ENCODE measurements at regions not wholly inside any gene's neighbourhood (a gene's known extent, or its start where the extent isn't known, plus 50 kb on each side); places are given as distances from the start of the nearest gene placed in this dataset.
"Not testable (repeated sequence)": the region's sequence is repeated elsewhere in the genome, so short reads cannot be mapped to it uniquely, and the experiment has no call there.

GRCh38 chr4:89491761-89492160 lies 184.2 kb upstream of the GPRIN3 start:
- no peak for DNase-seq

- DNase-seq = not testable (repeated sequence)
Observed at GRCh38 chr4:89489921-89490431, 182.4 kb upstream of the GPRIN3 start.

GRCh38 chr4:89489338-89489771 lies 181.8 kb upstream of the GPRIN3 start:
- DNase-seq = no peak

- no peak for DNase-seq
Observed at GRCh38 chr4:89488736-89489135, 181.1 kb upstream of the GPRIN3 start.

- DNase-seq = no peak
Observed at GRCh38 chr4:89486673-89487072, 179.1 kb upstream of the GPRIN3 start.

- no peak for DNase-seq
Observed at GRCh38 chr4:89486042-89486441, 178.4 kb upstream of the GPRIN3 start.

- no peak for DNase-seq
Observed at GRCh38 chr4:89483833-89484232, 176.2 kb upstream of the GPRIN3 start.

- no peak for DNase-seq
Observed at GRCh38 chr4:89482926-89483595, 175.5 kb upstream of the GPRIN3 start.

GRCh38 chr4:89482251-89482650 lies 174.7 kb upstream of the GPRIN3 start:
- no peak for DNase-seq

- DNase-seq = peak; percentile 32
Observed at GRCh38 chr4:89469930-89470375, 162.4 kb upstream of the GPRIN3 start.

- no peak for DNase-seq
Observed at GRCh38 chr4:89469516-89469915, 161.9 kb upstream of the GPRIN3 start.

- no peak for DNase-seq
Observed at GRCh38 chr4:89468602-89469001, 161.0 kb upstream of the GPRIN3 start.

- DNase-seq = no peak
Observed at GRCh38 chr4:89463341-89463740, 155.7 kb upstream of the GPRIN3 start.

- no peak for DNase-seq
Observed at GRCh38 chr4:89447543-89447942, 139.9 kb upstream of the GPRIN3 start.

GRCh38 chr4:89446193-89446592 lies 138.6 kb upstream of the GPRIN3 start:
- no peak for DNase-seq

GRCh38 chr4:89439533-89439932 lies 131.9 kb upstream of the GPRIN3 start:
- no peak for DNase-seq

GRCh38 chr4:89438102-89438831 lies 130.7 kb upstream of the GPRIN3 start:
- DNase-seq = peak; percentile 58

- DNase-seq = no peak
Observed at GRCh38 chr4:89434364-89434988, 126.9 kb upstream of the GPRIN3 start.

- DNase-seq = no peak
Observed at GRCh38 chr4:89427782-89428181, 120.2 kb upstream of the GPRIN3 start.

- no peak for DNase-seq
Observed at GRCh38 chr4:89425023-89425422, 117.4 kb upstream of the GPRIN3 start.

- no peak for DNase-seq
Observed at GRCh38 chr4:89422441-89422990, 114.9 kb upstream of the GPRIN3 start.

- no peak for DNase-seq
Observed at GRCh38 chr4:89420507-89420906, 112.9 kb upstream of the GPRIN3 start.

GRCh38 chr4:89419111-89419695 lies 111.6 kb upstream of the GPRIN3 start:
- DNase-seq = no peak
